B cell (primary cell): ENCODE measurements at regions not wholly inside any gene's neighbourhood (a gene's known extent, or its start where the extent isn't known, plus 50 kb on each side); places are given as distances from the start of the nearest gene placed in this dataset.

Experiments used
- ATAC-seq: fragments of 200-7000 bp; cut with Tn5 transposase; one replicate; pipeline ENCODE4 v1.10.0; 2021; ENCODE audit warnings: low read depth, mild to moderate bottlenecking, moderate number of reproducible peaks, moderate library complexity
- CTCF ChIA-PET: fragments of 350-600 bp; sonication (Branson Sonifier 250); formaldehyde crosslinking; loops from one replicate; lab custom pipeline; 2021; ENCODE audit warnings: antibody characterized with exemption, inconsistent platforms; lab: Charles Lee
- POLR2A ChIA-PET: fragments of 350-600 bp; sonication (Branson Sonifier 250); formaldehyde crosslinking; loops from one replicate; lab custom pipeline; 2021; ENCODE audit warnings: antibody characterized with exemption; lab: Charles Lee
- DNase-seq: peaks from one replicate; pipeline ENCODE4 v3.0.0; 2013
- H2AFZ ChIP-seq: 2 replicates; pipeline ENCODE4 v1.6.1; 2012; ENCODE audit warnings: mild to moderate bottlenecking, low read depth, low read length; ENCODE audit not compliant: insufficient read depth, poor library complexity, severe bottlenecking
- H3K27ac ChIP-seq, 2 donors: 1 replicate in 1 of 2; 2 replicates in 1 of 2; pipeline ENCODE4 v1.5.1; 2012 to 2013; ENCODE audit warnings: low read length in 2 of 2, mild to moderate bottlenecking in 2 of 2, moderate library complexity in 1 of 2
- H3K27me3 ChIP-seq, 4 experiments: fragments of 200-600 bp in 1 of 4; sonication (generic) in 1 of 4; replicated peaks in 1 of 4; 1 replicate in 2 of 4; 2 replicates in 2 of 4; pipeline versions ENCODE4 v1.6.1 to v1.7.0; 2013 to 2016; ENCODE audit warnings: low read length in 3 of 4, mild to moderate bottlenecking in 2 of 4, mixed read lengths in 1 of 4, moderate library complexity in 1 of 4; ENCODE audit not compliant: insufficient read depth in 4 of 4, control insufficient read depth in 3 of 4; ENCODE audit errors: control extremely low read depth in 1 of 4
- H3K36me3 ChIP-seq, 2 experiments: replicated peaks in 1 of 2; 1 replicate in 1 of 2; 2 replicates in 1 of 2; pipeline versions ENCODE4 v1.6.1 to v1.7.1; 2013; ENCODE audit warnings: low read length in 1 of 2; ENCODE audit not compliant: insufficient read depth in 2 of 2, control insufficient read depth in 1 of 2; ENCODE audit errors: control extremely low read depth in 1 of 2, extremely low read depth in 1 of 2
- H3K4me1 ChIP-seq, 2 donors: fragments of 200-600 bp in 1 of 2; sonication (generic) in 1 of 2; 1 replicate in 1 of 2; 2 replicates in 1 of 2; pipeline versions ENCODE4 v1.5.1 to v1.6.1; 2013 to 2017; ENCODE audit warnings: low read length in 2 of 2; ENCODE audit not compliant: control insufficient read depth in 2 of 2, insufficient read depth in 2 of 2
- H3K4me2 ChIP-seq: replicated peaks from 2 replicates; pipeline ENCODE3; 2012; ENCODE audit warnings: mild to moderate bottlenecking, low read depth, low read length; ENCODE audit not compliant: poor library complexity, severe bottlenecking
- H3K4me3 ChIP-seq, 5 experiments: fragments of 200-600 bp in 1 of 5; sonication (generic) in 1 of 5; 1 replicate in 3 of 5; 2 replicates in 2 of 5; pipeline versions ENCODE4 v1.5.1 to v1.7.0; 2011 to 2016; ENCODE audit warnings: low read length in 4 of 5, mild to moderate bottlenecking in 4 of 5, low read depth in 2 of 5, control low read depth in 1 of 5, moderate library complexity in 1 of 5; ENCODE audit not compliant: insufficient read depth in 1 of 5; ENCODE audit errors: control extremely low read depth in 1 of 5, extremely low read depth in 1 of 5
- H3K79me2 ChIP-seq: fragments of 200-600 bp; sonication (generic); one replicate; pipeline ENCODE4 v1.6.0; 2016; ENCODE audit warnings: low read length; ENCODE audit not compliant: control insufficient read depth, insufficient read depth
- H3K9ac ChIP-seq: fragments of 200-600 bp; sonication (generic); 2 replicates; pipeline ENCODE4 v1.6.1; 2017; ENCODE audit warnings: mild to moderate bottlenecking, low read length, moderate library complexity
- H3K9me3 ChIP-seq, 3 donors: one replicate each; pipeline versions ENCODE4 v1.6.1 to v1.7.1; 2013; ENCODE audit warnings: low read length in 2 of 3; ENCODE audit not compliant: control insufficient read depth in 2 of 3, insufficient read depth in 1 of 3; ENCODE audit errors: control extremely low read depth in 1 of 3
- H4K20me1 ChIP-seq: 2 replicates; pipeline ENCODE4 v1.6.0; 2012; ENCODE audit warnings: mild to moderate bottlenecking, low read length; ENCODE audit not compliant: insufficient read depth, control insufficient read depth, poor library complexity, severe bottlenecking
- H3K27ac Mint-ChIP-seq: one replicate; pipeline ENCODE4 v1.8.0; 2021; ENCODE audit warnings: mixed read lengths
- H3K27me3 Mint-ChIP-seq: one replicate; pipeline ENCODE4 v1.8.0; 2021; ENCODE audit warnings: mixed read lengths
- H3K4me1 Mint-ChIP-seq: one replicate; pipeline ENCODE4 v1.8.0; 2021; ENCODE audit warnings: mixed read lengths
- H3K4me3 Mint-ChIP-seq: one replicate; pipeline ENCODE4 v1.8.0; 2021; ENCODE audit warnings: mixed read lengths
- H3K9me3 Mint-ChIP-seq: one replicate; pipeline ENCODE4 v1.8.0; 2022; ENCODE audit warnings: mixed read lengths; ENCODE audit not compliant: insufficient read depth
- EZH2 ChIP-seq: IDR thresholded peaks from 2 replicates; pipeline ENCODE4 v1.6.1; 2012; ENCODE audit warnings: borderline replicate concordance, low read depth, mild to moderate bottlenecking, moderate library complexity, low read length; ENCODE audit not compliant: insufficient read depth, poor library complexity, severe bottlenecking
- WGBS: methylation state at CpG from one replicate; pipeline ENCODE4 v1.1.5; 2013; ENCODE audit warnings: missing lambda C conversion rate; ENCODE audit not compliant: insufficient coverage; 5-methylcytosine and 5-hydroxymethylcytosine counted together
- intact Hi-C: fragments of 100-400 bp; cut with micrococcal nuclease; formaldehyde crosslinking; loops from one replicate; pipeline ENCODE4 v1.10.0; 2022
- TF ChIP-seq, protein P1 (sequence below): fragments of 200-600 bp; IDR thresholded peaks from one replicate; pipeline ENCODE4 v1.8.0; 2022; ENCODE audit warnings: antibody characterized with exemption, mild to moderate bottlenecking

DNA sequence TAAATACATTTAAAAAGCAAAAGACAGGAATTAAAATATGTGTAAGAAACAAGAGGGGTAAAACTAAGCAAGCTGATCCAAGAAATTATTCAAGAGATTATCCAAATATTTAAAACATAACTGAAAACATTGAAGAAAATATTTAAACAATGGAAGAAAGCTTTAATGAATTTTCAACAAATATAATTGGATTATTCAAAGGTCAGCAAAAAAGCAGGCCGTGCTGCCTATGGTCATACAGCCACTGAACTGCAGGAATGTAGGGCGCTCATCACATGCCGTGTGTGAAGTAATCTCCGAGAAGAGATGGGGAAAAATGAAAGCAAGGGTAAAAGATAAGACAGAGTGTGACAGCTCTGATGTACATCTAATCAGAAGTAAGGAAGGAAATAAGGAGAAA is 1195.4 kb upstream of the EYS start:
- Histone ChIP-seq H3K4me1 (no peaks in the 10 kb centered on the region), H4K20me1 (no peaks in the 10 kb centered on the region), H3K27ac (no peak overlapping the region), H3K27me3 (no peaks in the 10 kb centered on the region), H2AFZ (no peak overlapping the region), H3K4me2 (no peak overlapping the region), H3K79me2 (no peaks in the 10 kb centered on the region), H3K9me3 (peaks cover 0 to 5% (median 2%) of the 10 kb centered on the region in 3 donors), H3K9ac (no peak overlapping the region), H3K36me3 (no peaks in the 10 kb centered on the region), H3K4me3 (no peak overlapping the region)
- TF ChIP-seq, protein P1, sequence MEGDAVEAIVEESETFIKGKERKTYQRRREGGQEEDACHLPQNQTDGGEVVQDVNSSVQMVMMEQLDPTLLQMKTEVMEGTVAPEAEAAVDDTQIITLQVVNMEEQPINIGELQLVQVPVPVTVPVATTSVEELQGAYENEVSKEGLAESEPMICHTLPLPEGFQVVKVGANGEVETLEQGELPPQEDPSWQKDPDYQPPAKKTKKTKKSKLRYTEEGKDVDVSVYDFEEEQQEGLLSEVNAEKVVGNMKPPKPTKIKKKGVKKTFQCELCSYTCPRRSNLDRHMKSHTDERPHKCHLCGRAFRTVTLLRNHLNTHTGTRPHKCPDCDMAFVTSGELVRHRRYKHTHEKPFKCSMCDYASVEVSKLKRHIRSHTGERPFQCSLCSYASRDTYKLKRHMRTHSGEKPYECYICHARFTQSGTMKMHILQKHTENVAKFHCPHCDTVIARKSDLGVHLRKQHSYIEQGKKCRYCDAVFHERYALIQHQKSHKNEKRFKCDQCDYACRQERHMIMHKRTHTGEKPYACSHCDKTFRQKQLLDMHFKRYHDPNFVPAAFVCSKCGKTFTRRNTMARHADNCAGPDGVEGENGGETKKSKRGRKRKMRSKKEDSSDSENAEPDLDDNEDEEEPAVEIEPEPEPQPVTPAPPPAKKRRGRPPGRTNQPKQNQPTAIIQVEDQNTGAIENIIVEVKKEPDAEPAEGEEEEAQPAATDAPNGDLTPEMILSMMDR = no peak
- TF ChIP-seq EZH2 = no peak
- Mint-ChIP-seq H3K4me1 (no peaks in the 10 kb centered on the region), H3K4me3 (no peak overlapping the region), H3K27me3 (no peaks in the 10 kb centered on the region), H3K9me3 (no peaks in the 10 kb centered on the region), H3K27ac (no peak overlapping the region)
- no peak for ATAC-seq
- WGBS = no CpG with 5 or more reads among the region's 4 CpGs
- DNase-seq = no peak
- ChIA-PET POLR2A (no interaction called here), CTCF (no interaction called here)
- intact Hi-C loops = no loop called here

DNA sequence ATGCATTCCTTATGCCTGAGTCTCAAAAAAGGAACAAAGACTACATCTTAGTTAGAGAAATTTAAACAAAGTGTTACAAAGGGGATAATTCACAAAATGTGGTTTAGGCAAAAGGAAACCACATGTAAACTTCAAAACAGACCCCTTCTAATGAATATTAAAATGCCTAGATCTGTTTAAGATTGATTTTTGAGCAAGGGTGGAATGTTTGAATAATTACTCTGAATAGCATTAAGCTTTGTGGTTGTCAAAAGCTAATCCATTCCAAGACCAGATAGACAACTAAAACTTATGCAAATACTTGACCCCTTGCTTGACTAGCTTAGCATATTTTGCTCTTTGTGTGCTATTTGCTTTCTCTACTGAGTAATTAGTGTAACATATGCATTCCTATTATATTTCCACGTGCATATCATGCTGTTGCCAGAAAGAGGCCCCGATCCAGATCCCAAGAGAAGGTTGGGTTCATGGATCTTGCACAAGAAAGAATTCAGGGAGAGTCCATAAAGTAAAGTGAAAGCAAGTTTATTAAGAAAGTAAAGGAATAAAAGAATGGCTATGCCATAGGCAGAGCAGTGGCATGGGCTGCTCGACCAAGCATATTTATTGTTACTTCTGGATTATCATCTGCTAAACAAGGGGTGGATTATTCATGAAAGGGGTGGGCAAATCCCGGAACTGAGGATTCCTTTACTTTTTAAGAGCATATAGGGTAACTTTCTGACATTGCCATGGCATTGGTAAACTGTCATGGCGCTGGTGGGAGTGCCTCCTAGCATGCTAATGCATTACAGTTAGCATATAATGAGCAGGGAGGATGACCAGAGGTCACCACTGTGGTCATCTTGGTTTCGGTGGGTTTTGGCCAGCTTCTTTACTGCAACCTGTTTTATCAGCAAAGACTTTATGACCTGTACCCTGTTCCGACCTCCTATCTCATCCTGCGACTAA is 1193.4 kb upstream of the EYS start:
- Histone ChIP-seq H4K20me1 (no peaks in the 10 kb centered on the region), H3K9ac (no peak overlapping the region), H3K27me3 (no peaks in the 10 kb centered on the region), H3K79me2 (no peaks in the 10 kb centered on the region), H3K9me3 (peaks cover 0 to 12% (median 9%) of the 10 kb centered on the region in 3 donors), H3K4me3 (no peak overlapping the region), H3K27ac (no peak overlapping the region), H3K4me1 (no peaks in the 10 kb centered on the region), H2AFZ (no peak overlapping the region), H3K36me3 (no peaks in the 10 kb centered on the region), H3K4me2 (no peak overlapping the region)
- CTCF ChIA-PET = no interaction called here
- 85% methylated on average over 5 of the region's 8 CpGs for WGBS
- intact Hi-C loops = no loop called here
- no peak overlapping the region for H3K27ac Mint-ChIP-seq
- no peaks in the 10 kb centered on the region for H3K4me1 Mint-ChIP-seq
- TF ChIP-seq, protein P1 = no peak
- TF ChIP-seq EZH2 = no peak
- H3K9me3 Mint-ChIP-seq = peaks cover 4% of the 10 kb centered on the region
- ATAC-seq (no peak), DNase-seq (no peak)
- POLR2A ChIA-PET = no interaction called here
- H3K4me3 Mint-ChIP-seq = no peak overlapping the region
- no peaks in the 10 kb centered on the region for H3K27me3 Mint-ChIP-seq
